PFSK-1 (cell line): ENCODE measurements at regions not wholly inside any gene's neighbourhood (a gene's known extent, or its start where the extent isn't known, plus 50 kb on each side); places are given as distances from the start of the nearest gene placed in this dataset.

Experiments
- FOXP2 ChIP-seq: optimal IDR thresholded peaks from 2 replicates; pipeline ENCODE3; 2011; ENCODE audit warnings: borderline replicate concordance, control low read depth, inconsistent platforms; ENCODE audit not compliant: insufficient read depth; ENCODE audit errors: extremely low read length, extremely low read depth
- POLR2AphosphoS5 ChIP-seq: IDR thresholded peaks from 2 replicates; pipeline ENCODE4 v1.6.1; 2012; ENCODE audit warnings: low read depth, mild to moderate bottlenecking, control low read depth, low read length, moderate library complexity
- SIN3A ChIP-seq: IDR thresholded peaks from 2 replicates; pipeline ENCODE4 v1.6.1; 2012; ENCODE audit warnings: mild to moderate bottlenecking, low read length, moderate library complexity, borderline replicate concordance; ENCODE audit not compliant: insufficient read depth
- TAF1 ChIP-seq: IDR thresholded peaks from 2 replicates; pipeline ENCODE4 v1.6.1; 2012; ENCODE audit warnings: low read length, control low read depth, borderline replicate concordance; ENCODE audit not compliant: insufficient read depth
- TF ChIP-seq, protein P1 (sequence below), 2 experiments: IDR thresholded peaks; 2 replicates each; pipeline versions ENCODE4 v1.6.1 to v1.8.0; 2011 to 2012; ENCODE audit warnings: low read depth in 2 of 2, low read length in 2 of 2, control low read depth in 1 of 2, inconsistent platforms in 1 of 2, mild to moderate bottlenecking in 1 of 2, moderate library complexity in 1 of 2; ENCODE audit not compliant: insufficient read depth in 1 of 2

DNA sequence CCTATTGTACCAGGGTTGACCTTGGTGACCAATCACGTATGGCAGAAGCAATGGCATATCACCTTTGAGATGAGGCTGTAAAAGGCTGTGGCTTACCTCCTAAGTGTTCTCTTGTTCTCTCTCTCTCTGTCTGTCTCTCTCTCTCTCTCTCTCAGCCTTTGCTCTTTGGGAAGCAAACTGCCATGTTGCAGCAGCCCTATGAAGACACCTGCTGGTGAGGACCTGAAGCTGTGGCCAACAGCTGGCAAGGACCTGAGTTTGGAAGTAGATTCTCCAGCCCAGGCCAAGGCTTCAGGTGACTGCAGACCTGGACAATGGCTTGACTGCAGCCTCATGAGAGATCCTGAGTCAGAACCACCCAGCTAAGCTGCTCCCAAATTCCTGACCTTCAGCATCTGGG, 161.4 kb downstream of the GPAM start:
- TF ChIP-seq SIN3A (no peak), POLR2AphosphoS5 (no peak), TAF1 (no peak), FOXP2 (no peak)
- TF ChIP-seq, protein P1, sequence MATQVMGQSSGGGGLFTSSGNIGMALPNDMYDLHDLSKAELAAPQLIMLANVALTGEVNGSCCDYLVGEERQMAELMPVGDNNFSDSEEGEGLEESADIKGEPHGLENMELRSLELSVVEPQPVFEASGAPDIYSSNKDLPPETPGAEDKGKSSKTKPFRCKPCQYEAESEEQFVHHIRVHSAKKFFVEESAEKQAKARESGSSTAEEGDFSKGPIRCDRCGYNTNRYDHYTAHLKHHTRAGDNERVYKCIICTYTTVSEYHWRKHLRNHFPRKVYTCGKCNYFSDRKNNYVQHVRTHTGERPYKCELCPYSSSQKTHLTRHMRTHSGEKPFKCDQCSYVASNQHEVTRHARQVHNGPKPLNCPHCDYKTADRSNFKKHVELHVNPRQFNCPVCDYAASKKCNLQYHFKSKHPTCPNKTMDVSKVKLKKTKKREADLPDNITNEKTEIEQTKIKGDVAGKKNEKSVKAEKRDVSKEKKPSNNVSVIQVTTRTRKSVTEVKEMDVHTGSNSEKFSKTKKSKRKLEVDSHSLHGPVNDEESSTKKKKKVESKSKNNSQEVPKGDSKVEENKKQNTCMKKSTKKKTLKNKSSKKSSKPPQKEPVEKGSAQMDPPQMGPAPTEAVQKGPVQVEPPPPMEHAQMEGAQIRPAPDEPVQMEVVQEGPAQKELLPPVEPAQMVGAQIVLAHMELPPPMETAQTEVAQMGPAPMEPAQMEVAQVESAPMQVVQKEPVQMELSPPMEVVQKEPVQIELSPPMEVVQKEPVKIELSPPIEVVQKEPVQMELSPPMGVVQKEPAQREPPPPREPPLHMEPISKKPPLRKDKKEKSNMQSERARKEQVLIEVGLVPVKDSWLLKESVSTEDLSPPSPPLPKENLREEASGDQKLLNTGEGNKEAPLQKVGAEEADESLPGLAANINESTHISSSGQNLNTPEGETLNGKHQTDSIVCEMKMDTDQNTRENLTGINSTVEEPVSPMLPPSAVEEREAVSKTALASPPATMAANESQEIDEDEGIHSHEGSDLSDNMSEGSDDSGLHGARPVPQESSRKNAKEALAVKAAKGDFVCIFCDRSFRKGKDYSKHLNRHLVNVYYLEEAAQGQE (IDR thresholded peaks at IDR 0.05; ENCODE audit: insufficient read depth in 1 of 2, low read depth in 2 of 2, low read length in 2 of 2): no peak

DNA sequence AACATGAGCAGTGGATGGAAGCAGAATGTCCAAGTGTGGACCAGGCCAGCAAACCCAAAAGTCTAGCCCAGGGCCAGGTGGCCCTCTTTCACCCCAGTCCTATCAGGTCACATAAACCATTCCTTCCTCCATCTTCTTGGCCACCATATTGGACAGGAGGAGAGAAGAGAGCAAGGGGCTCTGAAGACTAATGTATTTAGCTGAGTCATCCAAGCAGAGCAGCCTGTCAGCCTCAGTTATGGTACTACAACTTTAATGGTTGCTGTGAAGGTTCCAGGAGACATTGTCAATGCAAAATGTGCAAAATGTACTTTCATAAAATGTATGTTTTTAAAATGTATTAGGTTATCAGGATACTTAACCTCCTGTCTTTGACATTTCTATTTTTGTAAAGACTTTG, 159.5 kb downstream of the GPAM start:
- TF ChIP-seq FOXP2 (no peak), TAF1 (no peak), SIN3A (no peak), POLR2AphosphoS5 (no peak)
- TF ChIP-seq, protein P1 (IDR thresholded peaks at IDR 0.05; ENCODE audit: insufficient read depth in 1 of 2, low read depth in 2 of 2, low read length in 2 of 2): no peak

DNA sequence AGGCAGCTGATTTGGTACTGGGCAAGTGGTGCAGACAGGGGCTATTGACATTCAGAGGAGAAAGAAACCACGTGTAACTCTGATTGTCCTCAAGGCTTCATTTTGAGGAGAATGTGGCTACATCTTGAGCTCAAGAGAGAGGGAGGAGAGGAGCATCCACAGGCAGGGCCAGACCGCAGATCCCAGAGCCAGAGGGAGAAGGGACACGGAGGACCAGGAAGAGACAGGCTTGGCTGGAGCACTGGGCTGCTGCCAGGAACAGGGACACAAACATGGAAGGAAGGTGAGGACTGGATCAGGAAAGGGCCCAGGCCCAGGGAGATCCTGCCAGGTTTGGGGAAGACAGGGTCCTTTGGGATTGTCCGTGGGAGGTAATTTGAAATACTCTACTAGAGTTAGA, 158.3 kb downstream of the GPAM start:
- no peak for TF ChIP-seq POLR2AphosphoS5
- TF ChIP-seq, protein P1 (IDR thresholded peaks at IDR 0.05; ENCODE audit: insufficient read depth in 1 of 2, low read depth in 2 of 2, low read length in 2 of 2): no peak
- TF ChIP-seq SIN3A: no peak
- TF ChIP-seq TAF1: no peak
- no peak for TF ChIP-seq FOXP2

DNA sequence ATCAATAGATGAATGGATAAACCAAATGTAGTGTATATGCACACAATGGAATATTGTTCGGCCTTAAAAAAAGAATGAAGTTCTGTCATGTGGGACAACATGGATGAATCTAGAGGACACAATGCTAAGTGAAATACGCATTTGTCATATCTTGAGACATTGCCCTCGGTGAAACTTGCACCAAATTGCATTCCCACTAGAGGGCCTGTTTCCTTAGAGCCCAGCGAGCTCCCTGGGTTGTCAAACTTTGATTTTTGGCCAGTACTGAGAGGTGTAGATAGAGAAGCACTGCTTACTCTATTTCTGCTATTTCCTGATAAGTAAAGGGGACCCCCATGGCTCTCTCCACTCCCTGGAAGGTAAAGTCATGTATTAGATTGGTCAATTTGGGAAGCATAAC, 157.1 kb downstream of the GPAM start:
- TF ChIP-seq, protein P1 (IDR thresholded peaks at IDR 0.05; ENCODE audit: insufficient read depth in 1 of 2, low read depth in 2 of 2, low read length in 2 of 2): no peak
- TF ChIP-seq FOXP2: no peak
- TF ChIP-seq SIN3A: no peak
- TF ChIP-seq POLR2AphosphoS5: no peak
- no peak for TF ChIP-seq TAF1

DNA sequence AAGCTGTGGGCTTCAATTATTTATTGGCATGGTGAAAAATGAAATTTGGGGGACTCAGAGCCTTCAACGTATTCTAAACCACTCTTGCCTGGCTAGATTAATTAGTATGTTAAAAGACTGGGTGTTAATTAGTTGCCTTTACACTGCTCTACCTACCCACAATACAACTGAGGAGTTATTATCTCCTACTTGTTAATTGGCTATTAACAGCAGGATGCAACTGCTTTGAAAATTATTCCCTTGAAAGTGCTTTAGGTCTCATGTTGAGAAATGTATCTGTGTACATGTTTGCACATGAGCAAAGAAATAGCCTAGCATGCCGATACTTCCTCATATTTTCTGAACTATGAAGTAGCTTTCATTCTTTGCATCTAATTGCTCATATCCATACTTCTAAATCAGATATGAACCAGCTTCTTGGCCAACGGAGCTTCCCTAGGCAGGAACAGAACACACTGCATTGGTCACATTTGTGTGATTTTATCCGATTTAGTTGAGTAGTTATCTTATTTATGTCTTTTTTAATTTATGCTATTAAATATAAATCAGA, 155.8 kb downstream of the GPAM start:
- TF ChIP-seq, protein P1 (IDR thresholded peaks at IDR 0.05; ENCODE audit: insufficient read depth in 1 of 2, low read depth in 2 of 2, low read length in 2 of 2): no peak
- TF ChIP-seq SIN3A: no peak
- no peak for TF ChIP-seq TAF1
- no peak for TF ChIP-seq POLR2AphosphoS5
- TF ChIP-seq FOXP2: no peak
